Gastrocnemius medialis (tissue), 4 donors: ENCODE measurements at regions not wholly inside any gene's neighbourhood (a gene's known extent, or its start where the extent isn't known, plus 50 kb on each side); places are given as distances from the start of the nearest gene placed in this dataset.

Experiments used
- ATAC-seq, 2 donors: fragments of 150-250 bp; one replicate each; pipeline ENCODE4 v1.9.1; 2016
- DNase-seq, 2 donors: peaks; one replicate each; pipeline ENCODE4 v3.0.0-alpha.2; 2019
- H3K27ac ChIP-seq, 4 donors: fragments of 200-600 bp; sonication (generic); 1 replicate in 1 of 4; 2 replicates in 3 of 4; pipeline ENCODE4 v1.5.1; 2016 to 2018; ENCODE audit warnings: mild to moderate bottlenecking in 2 of 4, moderate library complexity in 1 of 4
- H3K27me3 ChIP-seq, 3 donors: fragments of 200-600 bp; sonication (generic) in 2 of 3; 1 replicate in 1 of 3; 2 replicates in 2 of 3; pipeline versions ENCODE4 v1.5.1 to v1.6.0; 2016 to 2019; ENCODE audit warnings: mild to moderate bottlenecking in 1 of 3, moderate library complexity in 1 of 3
- H3K36me3 ChIP-seq, 2 donors: fragments of 200-600 bp; sonication (generic) in 1 of 2; one replicate each; pipeline ENCODE4 v1.5.1; 2017 to 2018
- H3K4me1 ChIP-seq, 2 donors: fragments of 200-600 bp; sonication (generic) in 1 of 2; one replicate each; pipeline ENCODE4 v1.5.1; 2016 to 2017; ENCODE audit warnings: mild to moderate bottlenecking in 2 of 2
- H3K4me3 ChIP-seq, 4 donors: fragments of 200-600 bp; sonication (generic) in 3 of 4; 1 replicate in 1 of 4; 2 replicates in 3 of 4; pipeline ENCODE4 v1.5.1; 2016 to 2019; ENCODE audit warnings: mild to moderate bottlenecking in 2 of 4
- H3K9me3 ChIP-seq, 3 donors: fragments of 200-600 bp; sonication (generic) in 2 of 3; 1 replicate in 1 of 3; 2 replicates in 2 of 3; pipeline ENCODE4 v1.5.1; 2016 to 2019
- POLR2A ChIP-seq, 2 donors: fragments of 450-650 bp; IDR thresholded peaks; one replicate each; pipeline ENCODE4 v1.6.1; 2017; ENCODE audit warnings: antibody characterized with exemption in 2 of 2, mild to moderate bottlenecking in 2 of 2, moderate library complexity in 2 of 2
- in situ Hi-C, 4 donors: fragments of 200-750 bp; cut with MboI; loops; one replicate each; pipeline versions ENCODE4 v1.15.0 to v1.8.0; 2017; ENCODE audit warnings: low sequenced_read_pairs in 4 of 4
- intact Hi-C: fragments of 100-400 bp; cut with DNase I; formaldehyde crosslinking; loops from one replicate; pipeline ENCODE4 v1.15.1; 2023; ENCODE audit warnings: low total_unique reads
- TF ChIP-seq, protein P1 (sequence below), 5 experiments: fragments of 450-650 bp in 3 of 5; fragments of 200-600 bp in 2 of 5; sonication (generic) in 2 of 5; IDR thresholded peaks in 4 of 5; conservative IDR thresholded peaks in 1 of 5; 1 replicate in 4 of 5; 2 replicates in 1 of 5; pipeline ENCODE4 v1.5.1; 2016 to 2019; ENCODE audit warnings: antibody characterized with exemption in 5 of 5, mild to moderate bottlenecking in 3 of 5, moderate library complexity in 3 of 5

DNA sequence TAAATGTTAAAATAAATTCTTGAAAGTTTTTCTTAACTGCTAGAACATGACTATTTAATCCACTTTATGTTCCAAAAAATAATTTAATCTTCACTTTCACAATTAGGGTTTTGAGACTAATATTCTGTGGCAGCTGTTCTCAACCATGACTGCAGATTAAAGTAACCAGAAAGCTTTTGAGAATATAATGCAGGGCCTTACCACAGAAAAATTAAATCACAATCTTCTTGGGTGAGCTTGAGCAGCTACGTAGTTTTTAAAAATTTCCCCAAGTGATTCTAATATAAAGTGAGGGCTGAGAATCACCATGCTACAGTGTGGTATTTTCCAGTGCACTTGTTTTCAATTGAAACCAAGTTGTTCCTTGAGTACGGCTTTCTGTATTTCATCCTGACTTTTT, 196.6 kb upstream of the PTCHD4 start:
- Histone ChIP-seq H3K4me3 (no peak overlapping the region), H3K36me3 (no peaks in the 10 kb centered on the region), H3K4me1 (no peaks in the 10 kb centered on the region), H3K27me3 (no peaks in the 10 kb centered on the region), H3K9me3 (no peaks in the 10 kb centered on the region), H3K27ac (no peak overlapping the region)
- DNase-seq: no peak
- no peak for TF ChIP-seq POLR2A (IDR thresholded peaks at IDR 0.05)
- TF ChIP-seq, protein P1, sequence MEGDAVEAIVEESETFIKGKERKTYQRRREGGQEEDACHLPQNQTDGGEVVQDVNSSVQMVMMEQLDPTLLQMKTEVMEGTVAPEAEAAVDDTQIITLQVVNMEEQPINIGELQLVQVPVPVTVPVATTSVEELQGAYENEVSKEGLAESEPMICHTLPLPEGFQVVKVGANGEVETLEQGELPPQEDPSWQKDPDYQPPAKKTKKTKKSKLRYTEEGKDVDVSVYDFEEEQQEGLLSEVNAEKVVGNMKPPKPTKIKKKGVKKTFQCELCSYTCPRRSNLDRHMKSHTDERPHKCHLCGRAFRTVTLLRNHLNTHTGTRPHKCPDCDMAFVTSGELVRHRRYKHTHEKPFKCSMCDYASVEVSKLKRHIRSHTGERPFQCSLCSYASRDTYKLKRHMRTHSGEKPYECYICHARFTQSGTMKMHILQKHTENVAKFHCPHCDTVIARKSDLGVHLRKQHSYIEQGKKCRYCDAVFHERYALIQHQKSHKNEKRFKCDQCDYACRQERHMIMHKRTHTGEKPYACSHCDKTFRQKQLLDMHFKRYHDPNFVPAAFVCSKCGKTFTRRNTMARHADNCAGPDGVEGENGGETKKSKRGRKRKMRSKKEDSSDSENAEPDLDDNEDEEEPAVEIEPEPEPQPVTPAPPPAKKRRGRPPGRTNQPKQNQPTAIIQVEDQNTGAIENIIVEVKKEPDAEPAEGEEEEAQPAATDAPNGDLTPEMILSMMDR (IDR thresholded peaks at IDR 0.05 in 4 of 5, conservative IDR thresholded peaks at IDR 0.05 in 1 of 5): no peak
- ATAC-seq: no peak
- intact Hi-C loops: no loop called here
- in situ Hi-C loops: no loop called here

DNA sequence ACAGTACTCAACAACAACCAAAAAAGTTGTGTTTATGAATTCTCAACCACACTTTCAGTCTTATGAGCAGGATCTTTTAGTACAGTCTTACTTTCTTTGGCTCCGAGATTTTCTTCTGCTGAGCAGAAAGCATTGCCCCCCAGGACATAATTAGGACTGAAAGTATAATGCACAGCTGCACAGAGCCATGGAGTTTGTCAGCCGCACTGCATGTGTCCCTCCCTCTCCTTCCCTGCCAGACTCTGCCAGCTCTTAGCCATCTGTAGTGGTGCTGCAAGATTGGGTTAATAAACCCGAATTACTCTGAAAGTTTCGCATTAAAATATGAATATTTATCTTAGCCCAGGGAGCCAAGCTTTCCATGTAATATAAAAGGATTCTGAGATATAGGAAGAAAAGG, 179.6 kb upstream of the PTCHD4 start:
- in situ Hi-C loops: no loop called here
- ATAC-seq (no peak), DNase-seq (no peak)
- intact Hi-C loops: no loop called here
- Histone ChIP-seq H3K36me3 (no peaks in the 10 kb centered on the region), H3K9me3 (no peaks in the 10 kb centered on the region), H3K27ac (no peak overlapping the region), H3K27me3 (no peaks in the 10 kb centered on the region), H3K4me1 (no peaks in the 10 kb centered on the region), H3K4me3 (no peak overlapping the region)
- TF ChIP-seq POLR2A (IDR thresholded peaks at IDR 0.05): no peak
- TF ChIP-seq, protein P1 (IDR thresholded peaks at IDR 0.05 in 4 of 5, conservative IDR thresholded peaks at IDR 0.05 in 1 of 5): no peak

GRCh38 chr6:48289841-48290240, 178.8 kb upstream of the PTCHD4 start:
- intact Hi-C loops: no loop called here
- H3K4me3 ChIP-seq: no peak overlapping the region
- TF ChIP-seq, protein P1 (IDR thresholded peaks at IDR 0.05 in 4 of 5, conservative IDR thresholded peaks at IDR 0.05 in 1 of 5): no peak
- TF ChIP-seq POLR2A (IDR thresholded peaks at IDR 0.05): no peak
- in situ Hi-C loops: no loop called here
- DNase-seq: no peak
- H3K27me3 ChIP-seq: no peaks in the 10 kb centered on the region
- H3K9me3 ChIP-seq: no peaks in the 10 kb centered on the region
- ATAC-seq: no peak
- no peaks in the 10 kb centered on the region for H3K4me1 ChIP-seq
- no peaks in the 10 kb centered on the region for H3K36me3 ChIP-seq
- H3K27ac ChIP-seq: no peak overlapping the region

DNA sequence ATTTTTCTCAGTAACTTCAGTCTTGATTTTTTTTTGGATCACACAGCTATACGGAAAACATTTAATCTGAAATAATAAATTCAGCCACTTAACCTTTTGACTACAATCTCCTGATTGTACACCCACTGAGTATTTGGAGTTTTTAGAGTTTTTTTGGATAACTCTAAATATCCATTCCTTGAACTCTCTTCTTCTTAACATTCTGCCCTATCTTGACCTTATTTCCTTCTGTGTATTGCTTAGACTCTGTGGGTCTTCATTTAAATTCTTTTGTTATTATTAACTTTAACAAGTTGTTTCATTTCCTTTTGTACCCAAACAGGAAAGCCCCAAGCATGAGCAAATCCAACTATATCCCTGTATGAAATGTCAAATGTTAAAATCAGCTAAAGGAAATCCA, 170.2 kb upstream of the PTCHD4 start:
- Histone ChIP-seq H3K27ac (no peak overlapping the region), H3K27me3 (no peaks in the 10 kb centered on the region), H3K36me3 (no peaks in the 10 kb centered on the region), H3K4me1 (no peaks in the 10 kb centered on the region), H3K4me3 (no peak overlapping the region), H3K9me3 (no peaks in the 10 kb centered on the region)
- in situ Hi-C loops (no loop called here), intact Hi-C loops (no loop called here)
- DNase-seq (no peak), ATAC-seq (no peak)
- TF ChIP-seq, protein P1 (IDR thresholded peaks at IDR 0.05 in 4 of 5, conservative IDR thresholded peaks at IDR 0.05 in 1 of 5): no peak
- TF ChIP-seq POLR2A (IDR thresholded peaks at IDR 0.05): no peak

- no peak for DNase-seq
- no peaks in the 10 kb centered on the region for H3K9me3 ChIP-seq
- H3K27me3 ChIP-seq: no peaks in the 10 kb centered on the region
- in situ Hi-C loops (no loop called here), intact Hi-C loops (no loop called here)
- TF ChIP-seq POLR2A (IDR thresholded peaks at IDR 0.05): no peak
- no peak overlapping the region for H3K27ac ChIP-seq
- no peak for ATAC-seq
- no peaks in the 10 kb centered on the region for H3K4me1 ChIP-seq
- H3K4me3 ChIP-seq: no peak overlapping the region
- no peaks in the 10 kb centered on the region for H3K36me3 ChIP-seq
These were observed 169.1 kb upstream of the PTCHD4 start for GRCh38 chr6:48280035-48280620.
